ENCODE measurements at regions not wholly inside any gene's neighbourhood (a gene's known extent, or its start where the extent isn't known, plus 50 kb on each side); places are given as distances from the start of the nearest gene placed in this dataset.
A peak's percentile ranks its signal among the peaks of the same experiment; 100 is the strongest.

- Histone ChIP-seq H3K36me3 (ENCODE audit: control insufficient read depth, insufficient read depth, low read length) (no peaks in the 10 kb centered on the region), H3K27me3 (ENCODE audit: control insufficient read depth, insufficient read depth, low read length) (no peaks in the 10 kb centered on the region), H3K4me2 (ENCODE audit: extremely low read depth, insufficient read depth, low read length) (no peak overlapping the region), H3K9ac (ENCODE audit: insufficient read depth, low read length) (no peak overlapping the region), H3K9me3 (ENCODE audit: control insufficient read depth, insufficient read depth, low read depth, low read length) (no peaks in the 10 kb centered on the region), H3K4me3 (replicated peaks in 1 of 4; ENCODE audit: control extremely low read depth in 1 of 4, insufficient read depth in 1 of 4, low read depth in 3 of 4, low read length in 4 of 4) (no peak overlapping the region), H4K20me1 (ENCODE audit: control insufficient read depth, extremely low read depth, insufficient read depth, low read length) (no peaks in the 10 kb centered on the region), H2AFZ (ENCODE audit: low read length) (no peak overlapping the region), H3K79me2 (ENCODE audit: control insufficient read depth, insufficient read depth, low read length) (no peaks in the 10 kb centered on the region), H3K27ac (ENCODE audit: insufficient read depth, low read length) (no peak overlapping the region), H3K4me1 (ENCODE audit: control insufficient read depth, extremely low read depth, insufficient read depth, low read length) (no peaks in the 10 kb centered on the region)
- TF ChIP-seq EZH2 (IDR thresholded peaks at IDR 0.05; ENCODE audit: low read length, missing control alignments) (no peak), CTCF (conservative IDR thresholded peaks at IDR 0.05 in 1 of 2, IDR thresholded peaks at IDR 0.05 in 1 of 2; ENCODE audit: low read depth in 1 of 2, low read length in 2 of 2) (no peak)
- no peak for DNase-seq (ENCODE audit: low read depth in 2 of 2)
Measured at GRCh38 chr18:68607852-68608251, 107.1 kb downstream of the TMX3 start.

- Histone ChIP-seq H3K27me3 (ENCODE audit: control insufficient read depth, insufficient read depth, low read length) (no peaks in the 10 kb centered on the region), H3K36me3 (ENCODE audit: control insufficient read depth, insufficient read depth, low read length) (no peaks in the 10 kb centered on the region), H3K79me2 (ENCODE audit: control insufficient read depth, insufficient read depth, low read length) (no peaks in the 10 kb centered on the region), H3K4me3 (replicated peaks in 1 of 4; ENCODE audit: control extremely low read depth in 1 of 4, insufficient read depth in 1 of 4, low read depth in 3 of 4, low read length in 4 of 4) (no peak overlapping the region), H2AFZ (ENCODE audit: low read length) (no peak overlapping the region), H3K4me2 (ENCODE audit: extremely low read depth, insufficient read depth, low read length) (no peak overlapping the region), H3K4me1 (ENCODE audit: control insufficient read depth, extremely low read depth, insufficient read depth, low read length) (no peaks in the 10 kb centered on the region), H4K20me1 (ENCODE audit: control insufficient read depth, extremely low read depth, insufficient read depth, low read length) (no peaks in the 10 kb centered on the region), H3K9me3 (ENCODE audit: control insufficient read depth, insufficient read depth, low read depth, low read length) (no peaks in the 10 kb centered on the region), H3K27ac (ENCODE audit: insufficient read depth, low read length) (no peak overlapping the region), H3K9ac (ENCODE audit: insufficient read depth, low read length) (no peak overlapping the region)
- peak; percentile 6 to 36 for DNase-seq (ENCODE audit: low read depth in 2 of 2)
- TF ChIP-seq EZH2 (IDR thresholded peaks at IDR 0.05; ENCODE audit: low read length, missing control alignments) (no peak), CTCF (conservative IDR thresholded peaks at IDR 0.05 in 1 of 2, IDR thresholded peaks at IDR 0.05 in 1 of 2; ENCODE audit: low read depth in 1 of 2, low read length in 2 of 2) (no peak)
Measured at GRCh38 chr18:68604256-68604655, 110.7 kb downstream of the TMX3 start.

DNA sequence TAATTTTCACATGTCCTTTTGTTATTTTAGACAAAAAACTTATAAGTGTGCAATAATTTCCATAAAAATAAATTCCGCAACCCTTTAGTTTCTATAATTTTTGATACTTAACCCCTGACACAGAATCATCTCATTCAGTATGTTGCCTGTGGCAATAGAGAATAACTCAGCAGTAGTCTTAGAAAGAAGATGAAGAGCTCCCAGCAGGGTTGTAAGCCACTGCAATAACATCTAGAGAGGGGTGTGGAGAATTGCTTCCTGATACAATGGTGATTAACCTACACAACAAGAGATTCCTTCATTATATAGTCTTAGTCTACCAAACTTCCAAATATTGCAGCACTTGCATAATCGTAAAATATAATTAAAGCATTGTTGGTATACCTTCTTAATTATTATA is 118.9 kb downstream of the TMX3 start:
- Histone ChIP-seq H3K27ac (ENCODE audit: insufficient read depth, low read length) (no peak overlapping the region), H3K9me3 (ENCODE audit: control insufficient read depth, insufficient read depth, low read depth, low read length) (no peaks in the 10 kb centered on the region), H3K79me2 (ENCODE audit: control insufficient read depth, insufficient read depth, low read length) (no peaks in the 10 kb centered on the region), H3K4me1 (ENCODE audit: control insufficient read depth, extremely low read depth, insufficient read depth, low read length) (no peaks in the 10 kb centered on the region), H3K9ac (ENCODE audit: insufficient read depth, low read length) (no peak overlapping the region), H2AFZ (ENCODE audit: low read length) (no peak overlapping the region), H3K36me3 (ENCODE audit: control insufficient read depth, insufficient read depth, low read length) (no peaks in the 10 kb centered on the region), H4K20me1 (ENCODE audit: control insufficient read depth, extremely low read depth, insufficient read depth, low read length) (no peaks in the 10 kb centered on the region), H3K27me3 (ENCODE audit: control insufficient read depth, insufficient read depth, low read length) (no peaks in the 10 kb centered on the region), H3K4me2 (ENCODE audit: extremely low read depth, insufficient read depth, low read length) (no peak overlapping the region), H3K4me3 (replicated peaks in 1 of 4; ENCODE audit: control extremely low read depth in 1 of 4, insufficient read depth in 1 of 4, low read depth in 3 of 4, low read length in 4 of 4) (no peak overlapping the region)
- TF ChIP-seq EZH2 (IDR thresholded peaks at IDR 0.05; ENCODE audit: low read length, missing control alignments), result no peak
- no peak for TF ChIP-seq CTCF (conservative IDR thresholded peaks at IDR 0.05 in 1 of 2, IDR thresholded peaks at IDR 0.05 in 1 of 2; ENCODE audit: low read depth in 1 of 2, low read length in 2 of 2)
- DNase-seq (ENCODE audit: low read depth in 2 of 2), result no peak
